Urinary bladder (tissue), 3 donors: ENCODE measurements at regions not wholly inside any gene's neighbourhood (a gene's known extent, or its start where the extent isn't known, plus 50 kb on each side); places are given as distances from the start of the nearest gene placed in this dataset.
A peak's percentile ranks its signal among the peaks of the same experiment; 100 is the strongest.

Source experiments
- DNase-seq: peaks from one replicate; pipeline ENCODE4 v3.0.0-alpha.2; 2015; ENCODE audit errors: extremely low spot score
- H3K27ac ChIP-seq: one replicate; pipeline ENCODE4 v1.5.1; 2013; ENCODE audit warnings: low read depth, mild to moderate bottlenecking, moderate library complexity
- H3K36me3 ChIP-seq: one replicate; pipeline ENCODE4 v1.6.1; 2013; ENCODE audit warnings: mild to moderate bottlenecking, moderate library complexity; ENCODE audit not compliant: insufficient read depth
- H3K4me1 ChIP-seq: one replicate; pipeline ENCODE4 v1.6.1; 2013; ENCODE audit warnings: mild to moderate bottlenecking, moderate library complexity; ENCODE audit not compliant: insufficient read depth
- H3K4me3 ChIP-seq: one replicate; pipeline ENCODE4 v1.5.1; 2013; ENCODE audit warnings: low read depth, low read length
- WGBS: extraction: QIAGEN DNeasy Blood & Tissue Kit; methylation state at CpG from one replicate; pipeline ENCODE4 v1.1.7; 2013; 5-methylcytosine and 5-hydroxymethylcytosine counted together
- donor health status: healthy with polysubstance abuse.
- donor health status: healthy.

DNA sequence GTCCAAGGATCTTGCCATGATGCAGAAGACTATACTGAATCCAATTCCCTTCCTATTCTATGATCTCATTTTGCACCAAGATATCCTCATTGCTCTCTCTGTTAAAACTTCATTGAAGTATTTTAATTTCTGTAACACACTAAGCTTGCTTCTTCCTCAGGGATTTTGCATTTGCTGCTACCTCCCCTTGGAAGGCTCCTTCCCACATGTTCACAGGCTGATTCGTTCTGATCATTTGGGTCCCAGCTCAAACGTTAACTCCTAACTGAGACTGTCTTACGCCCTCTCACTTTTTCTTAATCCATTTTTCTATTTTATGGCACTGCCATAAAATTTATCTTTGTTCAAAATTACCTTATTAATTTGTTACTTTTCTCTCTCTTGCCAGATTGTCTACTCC lies 713.0 kb upstream of the LRRC4C start:
- whole genome bisulfite sequencing, result 68% methylated on average over 3 of the region's 3 CpGs

DNA sequence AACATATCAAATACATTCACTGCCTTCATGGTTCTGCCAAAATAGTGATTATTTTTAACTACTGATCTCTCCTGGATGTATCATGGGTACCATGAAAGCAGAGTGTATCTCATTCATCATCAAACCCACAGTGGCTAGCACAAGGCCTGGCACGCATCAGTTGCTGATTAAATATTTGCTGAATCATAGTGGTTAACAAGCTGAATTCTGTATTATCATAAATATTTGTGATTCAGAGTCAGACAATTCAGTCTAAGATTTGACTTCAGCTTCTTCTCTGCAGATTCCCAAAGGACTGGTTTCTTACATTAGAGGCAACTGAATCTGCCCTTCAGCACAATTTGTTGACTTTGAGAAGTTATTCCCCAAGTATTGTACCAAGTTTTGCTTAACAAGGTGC lies 715.8 kb upstream of the LRRC4C start:
- Histone ChIP-seq H3K36me3 (no peaks in the 10 kb centered on the region), H3K4me3 (no peak overlapping the region), H3K4me1 (no peaks in the 10 kb centered on the region), H3K27ac (no peak overlapping the region)
- WGBS, result 81% methylated on average over 1 of the region's 1 CpG
- DNase-seq, result no peak

More for the DNA sequence above, 713.0 kb upstream of the LRRC4C start:
- Histone ChIP-seq H3K4me3 (no peak overlapping the region), H3K36me3 (no peaks in the 10 kb centered on the region), H3K4me1 (no peaks in the 10 kb centered on the region), H3K27ac (no peak overlapping the region)
- DNase-seq, result no peak

DNA sequence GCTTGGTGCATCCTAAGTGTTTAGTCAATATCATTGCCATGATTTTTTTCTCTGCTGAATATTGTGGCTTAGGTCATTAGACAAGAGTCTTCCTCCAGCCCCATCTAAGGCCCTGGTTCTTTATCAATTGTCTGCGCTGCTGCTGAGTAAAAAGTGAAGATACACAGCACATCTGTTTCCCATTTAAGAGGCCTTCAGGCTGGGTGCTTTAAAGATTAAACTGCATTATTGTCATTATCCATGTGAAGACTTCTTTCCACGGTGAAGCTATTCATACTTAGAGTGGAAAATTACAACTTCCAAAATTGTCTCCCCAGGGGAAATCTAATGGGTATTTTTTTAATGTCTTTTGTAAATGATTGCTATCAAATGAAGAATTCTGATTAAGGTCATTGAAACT lies 719.8 kb upstream of the LRRC4C start:
- DNase-seq, result no peak
- 34% methylated on average over 2 of the region's 2 CpGs for WGBS
- no peaks in the 10 kb centered on the region for H3K4me1 ChIP-seq

DNA sequence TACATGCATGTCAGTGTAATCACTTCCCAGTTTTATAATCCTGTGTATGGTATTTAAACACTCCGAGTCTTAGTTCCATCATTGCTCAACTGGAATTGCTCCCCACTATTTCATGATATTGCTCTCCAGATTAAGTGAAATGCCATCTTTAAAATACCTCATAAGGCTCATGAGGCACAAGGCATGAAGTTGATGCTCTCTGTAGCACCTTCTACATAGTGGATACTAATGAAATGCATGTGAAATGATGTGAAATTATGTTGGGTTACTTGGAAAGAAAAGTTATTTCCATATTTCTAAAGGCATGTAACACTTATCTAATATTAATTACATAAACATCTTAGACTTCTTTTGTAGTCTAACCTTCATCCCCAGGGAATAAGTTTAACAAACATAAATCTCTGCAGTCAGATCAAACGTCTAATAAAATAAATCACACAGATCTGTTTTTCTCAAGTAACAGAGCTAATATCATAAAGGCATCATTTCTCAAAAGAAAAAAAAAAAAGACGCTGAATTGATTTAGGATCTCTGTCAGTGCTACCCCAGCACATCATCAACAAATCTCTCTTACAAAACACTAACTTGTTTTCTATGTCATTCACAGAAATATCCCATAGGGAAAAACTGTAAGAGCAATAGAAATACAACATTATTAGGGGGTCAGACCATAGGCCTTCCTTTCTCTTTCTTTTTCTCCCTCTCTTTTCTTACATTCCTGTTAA lies 736.0 kb upstream of the LRRC4C start:
- Histone ChIP-seq H3K4me1 (no peaks in the 10 kb centered on the region), H3K36me3 (no peaks in the 10 kb centered on the region), H3K4me3 (no peak overlapping the region), H3K27ac (no peak overlapping the region)
- WGBS, result 33% methylated on average over 3 of the region's 3 CpGs
- no peak for DNase-seq

More for the DNA sequence above, 719.8 kb upstream of the LRRC4C start:
- Histone ChIP-seq H3K4me3 (no peak overlapping the region), H3K27ac (no peak overlapping the region), H3K36me3 (no peaks in the 10 kb centered on the region)

DNA sequence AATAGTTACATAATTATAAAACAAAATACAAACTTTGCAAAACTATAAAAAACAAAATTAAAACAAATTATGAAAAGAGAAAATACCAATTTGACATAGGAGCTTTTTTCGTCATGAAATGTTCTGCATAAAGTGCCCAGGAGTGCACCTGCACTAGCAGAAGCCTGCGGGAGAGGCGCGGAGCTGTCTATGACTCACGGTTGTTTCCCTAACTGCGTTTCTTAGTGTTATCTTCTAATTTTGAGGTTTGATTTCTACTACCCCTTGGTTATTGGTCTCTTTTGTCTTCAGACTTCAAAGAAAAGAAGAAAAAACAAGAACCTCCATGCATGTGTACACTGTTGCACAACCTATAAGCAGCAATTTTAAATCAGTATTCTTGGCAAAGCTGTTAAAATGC lies 740.9 kb upstream of the LRRC4C start:
- Histone ChIP-seq H3K27ac (no peak overlapping the region), H3K4me3 (no peak overlapping the region), H3K36me3 (no peaks in the 10 kb centered on the region), H3K4me1 (no peaks in the 10 kb centered on the region)
- WGBS, result 90% methylated on average over 6 of the region's 6 CpGs
- DNase-seq, result no peak

DNA sequence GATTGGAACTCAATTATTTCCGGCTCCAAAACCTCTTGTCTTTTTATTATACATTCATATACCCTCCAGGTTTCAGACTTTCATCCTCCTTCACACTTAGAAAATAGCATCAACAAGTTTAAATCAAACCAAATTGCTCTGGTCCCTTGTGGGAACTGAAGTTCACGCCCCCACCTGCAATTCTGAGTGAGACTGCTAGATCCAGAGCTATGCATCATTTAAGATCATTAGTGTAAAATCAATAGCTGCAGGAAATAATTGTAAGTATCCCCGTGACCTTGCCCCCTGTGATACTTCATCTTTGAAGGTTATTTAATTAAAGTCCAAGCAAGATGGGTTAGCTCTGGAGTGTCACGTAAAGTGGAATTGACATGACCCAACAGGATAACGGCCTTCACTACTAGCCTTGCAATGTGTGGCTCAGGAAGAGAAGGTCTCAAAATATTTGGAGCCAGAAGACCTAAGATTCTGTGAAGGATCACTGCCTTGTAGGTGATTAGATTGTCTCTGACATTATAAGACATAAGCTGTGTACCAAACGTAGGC lies 742.2 kb upstream of the LRRC4C start:
- WGBS, result 81% methylated on average over 6 of the region's 6 CpGs
- no peaks in the 10 kb centered on the region for H3K4me1 ChIP-seq
- H3K4me3 ChIP-seq, result no peak overlapping the region
- H3K36me3 ChIP-seq, result no peaks in the 10 kb centered on the region
- H3K27ac ChIP-seq, result no peak overlapping the region
- no peak for DNase-seq

DNA sequence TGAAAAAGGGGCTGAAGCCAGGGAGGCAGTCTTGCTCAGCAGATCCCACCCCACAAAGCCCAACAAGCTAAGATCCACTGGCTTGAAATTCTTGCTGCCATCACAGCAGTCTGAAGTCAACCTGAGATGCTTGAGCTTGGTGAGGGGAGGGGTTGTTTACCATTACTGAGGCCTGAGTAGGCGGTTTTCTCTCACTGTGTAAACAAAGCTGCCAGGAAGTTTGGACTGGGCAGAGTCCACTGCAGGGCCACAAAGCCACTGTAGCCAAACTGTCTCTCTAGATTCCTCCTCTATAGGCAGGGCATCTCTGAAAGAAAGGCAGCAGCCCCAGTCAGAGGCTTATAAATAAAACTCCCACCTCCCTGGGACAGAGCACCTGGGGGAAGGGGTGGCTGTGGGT lies 746.1 kb upstream of the LRRC4C start:
- no peaks in the 10 kb centered on the region for H3K4me1 ChIP-seq
- no peak overlapping the region for H3K27ac ChIP-seq
- no peak for DNase-seq
- H3K36me3 ChIP-seq, result no peaks in the 10 kb centered on the region
- WGBS, result 40% methylated on average over 1 of the region's 1 CpG
- H3K4me3 ChIP-seq, result no peak overlapping the region

DNA sequence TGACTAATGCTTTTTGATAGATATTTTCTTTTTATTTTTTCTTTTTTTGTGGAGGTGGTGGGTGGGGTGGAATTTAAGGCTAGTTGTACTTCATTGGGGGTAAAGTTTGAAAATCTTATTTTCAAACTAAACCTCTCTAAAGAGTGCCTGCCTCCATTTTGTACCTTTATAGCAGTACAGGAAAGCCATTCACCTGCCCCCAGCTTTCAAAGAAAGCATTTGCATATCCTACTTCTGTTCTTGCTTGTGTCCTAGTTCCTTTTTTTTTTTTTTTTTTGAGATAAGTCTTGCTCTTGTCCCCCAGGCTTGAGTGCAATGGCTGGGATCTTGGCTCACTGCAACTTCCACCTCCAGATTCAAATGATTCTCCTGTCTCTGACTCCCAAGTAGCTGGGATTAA lies 766.2 kb upstream of the LRRC4C start:
- DNase-seq, result no peak
- Histone ChIP-seq H3K4me3 (no peak overlapping the region), H3K27ac (no peak overlapping the region), H3K4me1 (no peaks in the 10 kb centered on the region), H3K36me3 (no peaks in the 10 kb centered on the region)

DNA sequence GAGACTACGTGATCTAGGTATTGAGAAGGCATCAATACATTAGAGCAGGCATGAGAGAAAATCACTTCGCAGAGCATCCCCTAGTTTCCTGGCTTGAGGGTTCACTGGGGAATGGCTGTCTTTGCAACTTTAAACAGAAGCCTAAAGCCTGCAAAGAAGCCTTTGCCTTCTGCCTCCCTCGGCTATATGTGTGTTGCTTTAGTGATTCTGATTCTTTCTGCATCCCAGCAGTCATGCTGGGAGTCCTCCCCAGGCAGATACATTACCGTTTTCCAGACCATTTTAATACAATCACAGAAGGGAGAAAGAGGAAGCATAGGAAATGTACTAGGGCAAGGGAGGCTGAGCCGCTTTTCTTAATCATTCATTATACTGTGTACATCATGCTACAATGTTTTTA lies 773.2 kb upstream of the LRRC4C start:
- Histone ChIP-seq H3K4me3 (no peak overlapping the region), H3K36me3 (no peaks in the 10 kb centered on the region), H3K4me1 (no peaks in the 10 kb centered on the region), H3K27ac (no peak overlapping the region)
- no peak for DNase-seq
- 73% methylated on average over 5 of the region's 5 CpGs for WGBS

DNA sequence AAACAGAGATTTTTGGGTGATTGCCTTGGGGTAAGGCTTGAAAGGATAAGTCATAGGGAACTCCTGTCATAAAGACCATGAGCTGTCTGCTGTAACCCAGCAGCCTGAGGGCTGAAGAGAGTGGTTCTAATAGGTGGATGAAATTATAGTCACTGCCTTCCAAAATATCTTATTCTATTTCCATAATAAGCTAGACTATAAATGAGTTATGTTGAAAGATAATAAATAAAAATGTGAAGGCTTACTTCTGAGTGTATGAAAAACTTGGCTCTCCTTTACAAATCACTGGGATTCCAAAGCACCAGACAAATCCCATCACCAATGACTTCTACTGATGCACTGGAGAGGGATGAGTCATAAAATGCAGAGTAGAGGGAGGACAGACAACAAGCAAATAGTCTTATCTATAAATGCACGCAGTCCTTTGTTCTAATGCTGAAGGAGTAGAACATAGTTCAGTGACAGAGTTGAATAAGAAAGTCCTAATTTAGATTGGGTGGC lies 775.0 kb upstream of the LRRC4C start:
- Histone ChIP-seq H3K27ac (no peak overlapping the region), H3K4me1 (no peaks in the 10 kb centered on the region), H3K36me3 (no peaks in the 10 kb centered on the region), H3K4me3 (no peak overlapping the region)
- DNase-seq, result no peak
- WGBS, result 38% methylated on average over 1 of the region's 1 CpG

DNA sequence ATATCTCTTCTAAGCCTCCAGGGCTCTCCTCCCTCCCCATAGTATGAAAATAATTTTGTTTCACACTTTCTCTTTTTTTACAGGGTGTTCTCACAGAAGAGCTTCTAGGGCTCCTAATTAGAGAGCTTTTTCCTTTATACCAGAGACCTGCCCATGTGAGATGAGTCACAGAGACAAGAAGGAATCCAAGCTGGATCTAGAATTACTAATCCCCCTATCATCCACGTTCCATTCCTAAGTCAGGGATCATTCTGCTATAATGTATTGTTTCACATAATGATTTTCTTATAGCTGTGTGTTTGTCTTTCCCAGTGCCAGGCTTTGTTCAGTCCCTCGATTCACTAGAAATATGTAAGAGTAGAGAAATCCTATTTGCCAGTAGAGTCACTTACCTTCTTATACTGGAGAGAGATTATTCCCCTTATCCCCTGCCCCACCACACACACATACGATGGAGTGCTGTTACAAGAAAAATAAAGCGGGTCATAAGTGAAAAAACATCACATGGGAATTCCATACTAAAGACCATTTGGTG lies 778.3 kb upstream of the LRRC4C start:
- Histone ChIP-seq H3K36me3 (no peaks in the 10 kb centered on the region), H3K4me1 (no peaks in the 10 kb centered on the region), H3K4me3 (no peak overlapping the region), H3K27ac (no peak overlapping the region)
- DNase-seq, result no peak
- 75% methylated on average over 4 of the region's 4 CpGs for WGBS

DNA sequence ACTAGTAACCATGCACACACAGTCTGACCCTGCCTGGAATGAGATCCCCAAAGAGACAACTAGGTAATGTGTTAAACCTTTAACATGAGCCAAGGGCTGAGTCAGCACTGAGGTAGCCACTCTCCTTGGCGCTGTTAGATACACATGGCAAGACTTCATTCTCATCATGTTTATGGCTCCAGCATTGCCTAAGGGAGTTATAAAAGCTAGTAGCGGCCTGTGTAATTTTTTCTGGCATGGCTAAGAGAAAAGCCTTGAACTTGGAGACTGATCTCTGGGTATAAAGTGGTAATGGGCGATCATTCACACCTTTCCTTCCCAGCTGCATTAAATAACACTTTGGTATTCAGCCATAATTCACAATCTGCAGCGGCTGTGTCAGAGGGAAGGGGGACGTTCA lies 779.7 kb upstream of the LRRC4C start:
- no peak overlapping the region for H3K27ac ChIP-seq
- H3K4me1 ChIP-seq, result no peaks in the 10 kb centered on the region
- peak; percentile 3 for DNase-seq
- H3K4me3 ChIP-seq, result no peak overlapping the region
- no peaks in the 10 kb centered on the region for H3K36me3 ChIP-seq
- 41% methylated on average over 5 of the region's 5 CpGs for WGBS

DNA sequence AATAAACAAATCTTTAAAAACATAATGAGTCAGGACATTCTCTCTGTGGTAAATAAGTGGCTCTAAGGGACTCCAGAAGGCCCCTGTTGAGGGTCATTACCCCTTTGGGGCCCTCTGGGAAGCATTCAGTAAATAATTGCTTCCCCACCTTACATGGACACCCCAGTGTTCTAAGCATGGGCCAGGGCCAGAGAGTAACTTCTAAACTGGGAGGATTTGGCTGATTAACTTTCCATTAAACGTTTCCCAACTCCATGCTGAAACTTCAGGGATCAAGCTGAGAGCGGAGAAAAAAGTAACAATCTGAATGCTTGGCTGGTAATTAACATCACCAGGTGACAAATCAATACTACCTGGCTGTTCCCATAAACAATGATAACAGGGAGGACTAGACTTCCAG lies 783.9 kb upstream of the LRRC4C start:
- no peak overlapping the region for H3K27ac ChIP-seq
- 62% methylated on average over 2 of the region's 2 CpGs for WGBS
- H3K4me3 ChIP-seq, result no peak overlapping the region
- no peaks in the 10 kb centered on the region for H3K4me1 ChIP-seq
- H3K36me3 ChIP-seq, result no peaks in the 10 kb centered on the region
- DNase-seq, result no peak

DNA sequence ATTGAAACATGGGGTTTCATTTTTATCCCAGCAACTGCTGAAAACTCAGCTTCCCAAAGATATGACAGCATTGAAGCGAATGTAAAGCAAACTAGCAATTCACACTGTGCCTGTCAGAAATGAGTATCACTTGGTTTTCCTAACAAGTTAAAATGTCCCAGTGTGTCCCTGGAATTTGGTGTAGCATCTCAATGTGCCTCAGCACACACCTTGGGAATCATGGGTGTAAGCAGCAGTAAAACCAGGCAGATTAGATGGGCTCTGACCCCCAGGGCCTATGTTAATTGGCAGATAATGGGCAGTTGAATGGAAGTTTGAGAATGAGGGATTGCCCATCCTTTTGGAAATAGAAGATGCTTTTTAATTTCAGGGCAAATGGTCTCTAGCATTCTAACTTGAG lies 784.9 kb upstream of the LRRC4C start:
- Histone ChIP-seq H3K36me3 (no peaks in the 10 kb centered on the region), H3K4me3 (no peak overlapping the region), H3K27ac (no peak overlapping the region), H3K4me1 (no peaks in the 10 kb centered on the region)
- no peak for DNase-seq
- 75% methylated on average over 1 of the region's 1 CpG for WGBS
